ENCODE measurements at regions not wholly inside any gene's neighbourhood (a gene's known extent, or its start where the extent isn't known, plus 50 kb on each side); places are given as distances from the start of the nearest gene placed in this dataset.

- DNase-seq, result no peak
These were observed 254.9 kb downstream of the ACTL7B start for GRCh38 chr9:108600896-108601295.

GRCh38 chr9:108599571-108599970, 256.2 kb downstream of the ACTL7B start:
- no peak for DNase-seq

- DNase-seq, result no peak
These were observed 264.7 kb downstream of the ACTL7B start for GRCh38 chr9:108591121-108591520.

GRCh38 chr9:108588246-108588645, 267.5 kb downstream of the ACTL7B start:
- DNase-seq, result no peak

GRCh38 chr9:108586471-108587139, 269.2 kb downstream of the ACTL7B start:
- DNase-seq, result no peak

GRCh38 chr9:108584860-108585259, 270.9 kb downstream of the ACTL7B start:
- DNase-seq, result no peak

- DNase-seq, result no peak
These were observed 273.1 kb downstream of the ACTL7B start for GRCh38 chr9:108582726-108583125.

- DNase-seq, result peak; percentile 61
These were observed 275.9 kb downstream of the ACTL7B start for GRCh38 chr9:108579757-108580439.

- DNase-seq, result no peak
These were observed 280.5 kb downstream of the ACTL7B start for GRCh38 chr9:108575276-108575675.

GRCh38 chr9:108569624-108570023, 286.2 kb downstream of the ACTL7B start:
- DNase-seq, result peak; percentile 24

- no peak for DNase-seq
These were observed 287.7 kb downstream of the ACTL7B start for GRCh38 chr9:108568093-108568492.

- DNase-seq, result peak; percentile 4
These were observed 288.2 kb downstream of the ACTL7B start for GRCh38 chr9:108567571-108567970.

- DNase-seq, result peak; percentile 80
These were observed 290.0 kb downstream of the ACTL7B start for GRCh38 chr9:108565651-108566378.

- DNase-seq, result no peak
These were observed 293.6 kb downstream of the ACTL7B start for GRCh38 chr9:108562176-108562575.

- DNase-seq, result no peak
These were observed 296.4 kb downstream of the ACTL7B start for GRCh38 chr9:108559432-108559831.

GRCh38 chr9:108554831-108555230, 301.0 kb downstream of the ACTL7B start:
- DNase-seq, result no peak

- DNase-seq, result peak; percentile 77
These were observed 302.6 kb downstream of the ACTL7B start for GRCh38 chr9:108553111-108553635.

GRCh38 chr9:108552459-108553040, 303.2 kb downstream of the ACTL7B start:
- peak; percentile 49 for DNase-seq

GRCh38 chr9:108551030-108551841, 304.6 kb downstream of the ACTL7B start:
- no peak for DNase-seq

- no peak for DNase-seq
These were observed 305.7 kb downstream of the ACTL7B start for GRCh38 chr9:108550106-108550505.

- DNase-seq, result no peak
These were observed 306.6 kb downstream of the ACTL7B start for GRCh38 chr9:108549184-108549583.

- DNase-seq, result no peak
These were observed 308.2 kb downstream of the ACTL7B start for GRCh38 chr9:108547411-108548135.
